HG03432 (cell line): ENCODE measurements at regions not wholly inside any gene's neighbourhood (a gene's known extent, or its start where the extent isn't known, plus 50 kb on each side); places are given as distances from the start of the nearest gene placed in this dataset.

ENCODE experiments used
- ATAC-seq: cut with Tn5 transposase; IDR thresholded peaks from one replicate; pipeline ENCODE4 v1.9.1; 2021; ENCODE audit warnings: mild to moderate bottlenecking, moderate library complexity; ENCODE audit not compliant: unreplicated experiment

DNA sequence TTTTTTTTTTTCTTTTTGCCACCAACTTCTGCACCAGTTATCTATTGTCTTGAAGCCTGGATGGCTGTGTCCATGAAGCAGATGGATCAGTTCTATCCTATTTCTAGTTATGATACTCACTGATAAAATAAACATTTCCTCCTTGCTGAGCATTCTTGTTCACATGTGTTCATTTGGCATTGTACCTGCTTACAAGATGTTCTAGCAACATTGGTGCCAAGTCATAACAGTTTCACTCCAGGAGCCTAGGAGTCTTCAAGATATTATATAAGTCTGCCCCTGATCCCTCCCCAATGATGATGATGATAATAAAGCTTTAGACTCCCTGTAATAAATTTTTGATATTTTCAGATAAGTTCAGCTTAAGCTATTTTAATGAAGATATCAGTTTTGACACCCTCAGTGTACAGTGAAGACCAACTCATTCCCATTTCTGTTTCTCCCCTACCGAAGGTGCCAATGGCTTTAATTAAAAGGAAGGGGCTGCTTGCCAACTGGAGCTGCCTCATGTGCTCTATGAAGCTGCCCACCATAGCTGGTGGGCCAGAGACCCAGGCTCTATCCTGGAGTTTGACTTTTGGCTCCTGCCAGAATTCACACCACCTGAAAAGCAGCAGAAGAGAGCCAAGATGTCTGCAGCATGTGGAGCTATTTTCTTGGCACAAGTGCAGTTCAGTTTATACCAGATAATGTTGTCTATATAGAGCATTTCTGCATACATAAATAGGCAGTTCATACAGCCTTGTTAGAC lies 265.4 kb upstream of the TET2 start:
- no peak for ATAC-seq

DNA sequence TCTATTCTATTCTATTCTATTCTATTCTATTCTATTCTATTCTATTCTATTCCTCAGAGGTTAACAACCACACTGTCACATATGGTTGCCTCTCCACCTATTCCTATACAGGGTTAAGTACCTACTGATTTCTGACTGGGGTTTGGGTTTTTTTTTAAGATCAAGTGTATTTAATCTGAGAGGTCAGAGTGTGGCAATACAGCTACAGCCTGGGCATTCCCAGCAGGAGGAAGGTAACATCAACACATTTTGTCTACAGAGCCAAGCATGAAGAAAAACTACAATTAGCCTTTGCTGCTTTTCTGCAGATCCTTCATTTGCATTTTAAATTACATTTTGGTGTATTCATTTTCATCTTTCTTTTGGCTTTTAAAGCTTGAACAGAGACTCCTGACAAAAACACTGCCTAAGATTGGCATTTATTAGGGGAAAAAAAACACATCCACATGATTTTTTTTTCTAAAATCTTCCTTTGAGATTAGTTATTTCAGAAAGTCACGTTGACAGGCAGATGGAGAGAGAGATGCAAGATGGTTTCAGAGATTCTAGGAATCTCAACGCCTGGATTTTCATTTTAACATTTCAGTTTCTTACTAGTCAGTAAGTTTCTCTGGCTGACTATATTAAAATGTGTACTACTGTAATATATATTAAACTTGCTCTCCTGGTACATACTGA lies 255.9 kb upstream of the TET2 start:
- ATAC-seq = no peak

DNA sequence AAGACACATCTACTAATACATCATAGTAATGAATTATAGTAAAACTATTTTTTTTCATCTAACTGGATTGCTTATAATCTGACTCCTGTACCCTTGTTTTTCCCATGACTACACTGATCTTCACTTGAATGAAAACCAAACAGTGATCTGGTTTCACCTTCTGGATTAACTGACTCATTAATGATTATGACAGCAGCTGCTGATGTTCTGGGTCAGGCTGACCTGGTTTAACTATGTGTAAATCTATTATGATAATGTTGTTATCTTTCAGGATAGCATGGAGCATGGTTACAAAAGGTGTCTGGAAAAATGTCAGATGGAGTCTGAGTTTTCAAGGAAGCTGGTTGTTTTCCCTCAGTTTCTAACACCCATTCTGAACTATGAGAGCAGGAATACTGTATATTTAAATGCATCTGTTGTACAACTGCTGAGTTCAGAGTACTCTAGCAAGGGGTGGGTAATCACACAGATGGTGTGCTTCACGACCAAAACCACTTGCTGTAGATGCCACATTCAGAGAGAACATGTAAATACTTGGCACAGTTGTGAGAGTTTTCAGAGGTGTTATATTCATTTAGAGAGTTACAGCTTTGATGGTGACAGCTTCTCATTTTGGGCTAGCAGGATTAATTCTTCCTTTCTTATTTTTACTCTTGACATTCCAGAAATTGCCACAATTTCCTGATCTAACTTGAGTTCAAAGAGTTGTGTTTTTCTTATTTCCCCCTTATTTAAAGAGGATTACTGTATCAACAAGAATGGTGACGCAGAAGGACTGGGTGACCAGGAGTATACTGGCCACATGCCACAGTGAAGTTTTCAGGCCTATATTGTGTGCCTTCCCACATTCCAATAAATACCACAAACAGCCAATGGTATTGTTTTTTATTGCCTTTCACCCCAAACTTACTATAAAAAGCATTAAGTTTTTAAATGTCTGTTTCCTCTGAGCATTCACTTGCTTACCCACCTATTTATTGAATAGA lies 249.7 kb upstream of the TET2 start:
- peak; percentile 88 for ATAC-seq

DNA sequence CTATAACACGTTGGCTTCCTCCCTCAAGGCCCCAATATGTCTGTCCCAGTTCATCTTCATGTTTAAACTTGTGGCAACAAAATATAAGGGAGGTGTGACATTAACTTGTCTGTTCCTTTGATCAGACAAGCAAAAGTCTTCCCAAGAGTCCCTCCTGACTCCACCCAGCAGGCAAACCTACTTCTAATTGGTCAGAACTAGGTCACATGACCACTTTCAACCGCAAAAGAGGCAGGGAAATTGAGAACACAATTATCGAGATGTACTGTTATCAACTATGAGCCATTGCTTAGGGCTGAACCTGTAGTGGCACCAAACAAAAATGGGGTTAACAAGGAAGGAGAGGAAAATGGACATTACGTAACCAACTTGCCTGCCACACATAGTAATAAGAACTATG lies 246.8 kb upstream of the TET2 start:
- no peak for ATAC-seq

DNA sequence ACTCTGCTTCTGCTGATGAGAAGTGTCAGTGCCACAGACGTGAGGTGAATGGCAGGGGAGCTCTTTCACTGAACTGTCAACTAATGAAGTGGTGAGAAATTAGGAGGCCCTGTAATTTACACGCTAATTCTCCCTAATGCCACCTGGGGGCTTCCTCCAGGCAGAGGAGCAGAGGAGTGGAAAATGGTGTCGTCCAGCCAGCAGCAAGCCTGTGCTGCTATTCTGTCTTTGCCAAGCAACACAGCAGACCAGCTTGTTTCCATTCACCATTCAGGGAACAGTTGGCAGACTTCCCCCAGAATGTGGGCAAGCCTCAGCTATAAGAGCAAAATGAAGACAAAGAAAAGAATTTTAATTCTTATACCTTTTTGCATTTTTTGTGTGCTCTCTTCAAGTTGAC lies 245.2 kb upstream of the TET2 start:
- no peak for ATAC-seq

DNA sequence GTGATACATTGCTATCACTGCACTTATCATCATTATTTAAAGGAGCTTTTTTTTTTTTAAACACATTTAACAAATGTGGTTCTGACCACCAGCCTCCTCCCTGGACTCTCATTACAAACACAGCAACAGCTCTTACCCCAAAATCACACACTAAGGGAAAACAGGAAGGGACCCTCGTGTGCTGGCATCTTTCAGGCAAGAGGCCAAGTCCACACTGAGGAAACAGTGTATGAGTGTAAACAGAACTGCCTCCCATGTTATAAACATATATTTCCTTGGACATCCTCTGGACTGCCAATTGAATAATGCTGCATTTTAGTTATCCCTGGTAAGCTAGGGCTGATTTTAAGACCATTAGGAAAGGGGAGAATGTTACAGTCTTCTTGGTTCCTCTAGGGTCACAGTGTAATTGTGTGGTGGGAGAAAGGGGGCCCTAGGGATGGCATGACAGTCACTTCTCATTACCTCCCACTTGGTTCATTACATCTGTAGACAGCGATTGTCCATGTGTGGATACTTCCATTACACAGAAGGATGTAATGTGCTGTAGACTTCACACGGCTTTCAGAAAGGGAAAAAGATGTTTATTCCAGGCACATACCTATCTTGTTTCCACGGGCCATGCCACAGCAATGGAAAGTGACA lies 244.6 kb upstream of the TET2 start:
- ATAC-seq = no peak

DNA sequence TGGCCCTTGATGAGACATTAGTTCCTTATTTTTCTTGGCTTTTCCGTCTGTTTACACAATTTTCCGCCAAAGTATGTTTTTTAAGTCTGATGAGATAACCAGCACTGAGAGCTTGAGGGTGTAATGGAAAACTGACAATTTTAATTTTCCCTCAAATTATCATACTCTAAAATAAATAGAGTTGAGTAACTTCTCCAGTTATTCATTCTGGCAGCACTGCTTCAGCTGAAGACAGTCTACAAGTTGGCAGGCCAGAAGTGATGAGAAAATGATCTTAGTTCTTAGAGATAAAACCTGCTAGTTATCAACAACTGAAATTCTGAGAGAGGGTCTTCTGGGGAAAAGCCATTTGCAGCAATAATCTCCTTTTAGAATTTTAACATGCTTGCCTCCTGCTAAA lies 241.6 kb upstream of the TET2 start:
- ATAC-seq = no peak

DNA sequence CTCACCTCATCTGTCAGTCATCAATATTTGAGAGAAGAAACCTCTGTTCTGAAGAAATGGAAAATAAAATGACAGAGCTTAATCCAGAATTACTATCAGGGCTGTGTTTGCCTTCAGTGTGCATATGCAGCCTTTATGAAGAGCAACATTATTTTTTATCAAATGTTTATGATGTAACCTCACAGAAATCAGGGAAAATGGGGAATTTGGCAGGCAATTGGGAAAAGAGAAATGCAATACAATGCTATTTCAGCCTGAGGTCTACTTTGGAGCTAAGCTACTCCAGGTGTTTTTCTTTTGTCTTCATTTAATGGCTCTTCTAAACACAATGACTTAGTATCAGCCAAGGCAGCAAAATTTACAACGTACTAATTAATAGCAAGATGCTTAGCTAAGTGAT lies 241.1 kb upstream of the TET2 start:
- no peak for ATAC-seq

DNA sequence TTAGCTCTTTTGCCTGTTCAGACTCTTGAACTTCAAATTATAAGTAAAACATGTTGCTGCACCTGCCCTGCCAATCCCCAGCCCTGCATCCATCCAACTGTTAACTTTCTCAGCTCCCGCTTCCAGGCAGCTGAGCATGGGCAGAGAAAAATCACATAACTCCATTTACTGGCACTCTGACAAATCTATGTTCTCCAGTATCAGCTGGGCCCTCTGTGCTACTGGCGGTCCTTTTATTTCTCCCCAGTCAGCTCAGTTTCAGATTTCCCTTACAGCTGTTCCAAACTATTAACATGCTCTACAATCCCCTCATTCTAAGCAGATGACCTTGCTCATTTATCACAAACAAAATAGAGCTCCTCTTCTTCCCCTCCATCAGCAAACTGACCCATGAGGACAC lies 240.4 kb upstream of the TET2 start:
- ATAC-seq = no peak

DNA sequence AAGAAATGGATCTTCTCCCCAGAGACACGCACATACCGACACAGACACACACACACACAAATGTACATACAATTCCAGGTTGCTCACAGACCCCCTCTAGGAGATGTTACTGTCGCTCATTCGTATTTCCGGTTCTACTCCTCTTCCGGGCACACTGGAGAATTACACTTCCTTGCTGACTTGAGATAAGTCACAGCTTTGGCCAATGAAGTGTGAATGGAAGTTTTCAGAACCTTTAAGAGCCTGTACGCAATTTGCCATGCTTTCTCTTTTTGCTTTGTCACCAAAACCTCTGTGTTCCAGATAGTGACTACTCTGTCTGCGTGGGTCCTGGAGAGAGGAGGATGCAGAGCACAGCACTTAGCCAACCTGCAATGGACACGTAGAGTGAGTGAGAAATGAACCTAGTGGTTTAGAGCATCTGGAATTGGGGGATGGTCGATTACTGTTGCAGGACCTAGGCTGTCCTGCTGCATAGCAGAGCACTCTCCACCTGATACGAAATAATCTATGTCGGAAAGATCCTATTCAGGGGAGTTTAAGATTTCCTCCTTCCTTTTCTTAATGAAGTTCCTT lies 239.5 kb upstream of the TET2 start:
- ATAC-seq = no peak

DNA sequence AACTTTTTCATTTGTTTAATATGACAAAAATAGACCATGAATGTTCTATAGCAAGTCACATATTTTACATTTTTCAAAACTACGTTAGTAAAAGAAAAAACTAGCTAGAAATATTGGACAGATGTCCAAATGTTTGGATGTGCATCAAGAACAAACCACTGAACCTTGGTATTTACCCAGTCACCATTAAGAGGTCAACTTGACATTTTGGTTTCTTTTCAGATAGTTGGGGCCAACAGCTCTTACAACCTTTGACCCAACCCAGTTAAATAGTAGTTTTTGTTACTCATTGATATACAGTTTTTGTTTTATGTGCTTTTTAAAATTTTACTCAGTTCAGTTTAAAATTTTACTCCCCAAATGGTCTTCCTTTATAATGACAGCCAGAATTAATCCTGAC lies 238.7 kb upstream of the TET2 start:
- ATAC-seq = no peak

DNA sequence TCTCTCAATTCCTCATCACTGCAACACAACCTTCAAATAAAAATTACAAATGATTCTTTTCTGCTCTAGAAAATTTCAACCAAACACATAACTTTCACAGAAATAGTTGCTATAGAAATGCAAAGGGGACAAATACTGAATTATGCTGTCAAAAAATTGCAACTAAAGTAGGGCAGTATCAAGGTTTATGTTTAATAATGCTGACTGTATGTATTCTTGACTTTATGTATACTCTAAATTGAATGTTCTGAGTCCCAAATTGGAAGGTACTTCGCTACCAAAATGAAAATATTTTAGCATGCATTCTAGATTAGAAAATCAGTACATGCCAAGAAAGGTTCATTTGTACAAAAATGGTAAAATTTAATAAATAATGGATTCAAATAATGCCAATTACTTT lies 237.3 kb upstream of the TET2 start:
- no peak for ATAC-seq

DNA sequence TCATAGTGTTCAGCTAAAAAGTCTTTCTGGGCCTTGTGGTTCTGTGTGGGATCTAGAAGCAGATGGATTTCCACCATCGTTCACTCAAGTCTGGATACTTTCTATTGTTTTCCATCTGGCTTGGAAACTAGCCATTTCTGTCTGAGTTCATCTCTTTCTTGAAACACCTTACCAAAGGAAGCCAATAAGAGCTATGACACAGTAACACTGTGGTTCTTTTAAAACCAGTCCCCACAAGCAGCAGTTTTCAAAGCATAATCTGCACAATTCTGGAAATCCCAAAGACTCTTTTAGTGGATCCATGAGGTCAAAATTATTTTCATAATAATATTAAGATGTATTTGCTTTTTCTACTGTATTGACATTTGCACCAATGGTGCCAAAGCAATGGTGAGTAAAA lies 234.2 kb upstream of the TET2 start:
- ATAC-seq = no peak

DNA sequence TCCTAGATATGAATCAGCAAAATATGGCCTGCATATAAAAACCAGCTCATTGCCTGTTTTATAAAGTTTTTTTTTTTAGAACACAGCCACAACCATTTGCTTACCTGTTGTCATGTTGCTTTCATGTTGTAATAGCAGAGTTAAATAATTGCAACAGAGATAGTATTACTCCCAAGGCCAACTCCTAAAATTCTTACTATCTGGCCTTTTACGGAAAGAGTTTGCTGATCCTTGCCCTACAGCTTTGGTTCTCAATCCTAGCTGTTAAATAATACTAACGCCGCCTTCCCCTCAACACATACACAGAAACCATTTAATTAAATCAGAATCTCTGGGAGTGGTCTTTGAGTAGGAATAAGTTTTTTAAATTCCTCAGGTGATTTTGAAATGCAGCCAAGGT lies 231.3 kb upstream of the TET2 start:
- ATAC-seq = no peak

DNA sequence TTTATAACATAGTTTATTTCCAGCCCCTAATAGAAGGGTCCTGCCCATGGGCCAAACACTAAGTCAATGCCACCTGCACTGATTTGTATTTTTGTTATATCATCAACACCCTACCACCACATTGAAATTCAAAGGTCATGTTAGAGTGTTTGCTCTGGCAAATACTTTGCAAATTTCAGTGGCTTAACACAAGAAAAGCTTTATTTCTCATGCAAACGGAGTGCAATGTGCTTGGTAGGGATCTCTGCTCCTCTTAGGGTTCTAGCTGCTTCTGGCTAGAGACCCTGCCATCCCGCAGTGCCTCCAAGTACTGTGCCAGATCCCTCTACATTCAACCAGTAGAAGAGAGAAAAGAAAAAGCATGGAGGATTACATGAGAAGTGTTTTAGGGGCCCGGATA lies 230.8 kb upstream of the TET2 start:
- ATAC-seq = no peak

DNA sequence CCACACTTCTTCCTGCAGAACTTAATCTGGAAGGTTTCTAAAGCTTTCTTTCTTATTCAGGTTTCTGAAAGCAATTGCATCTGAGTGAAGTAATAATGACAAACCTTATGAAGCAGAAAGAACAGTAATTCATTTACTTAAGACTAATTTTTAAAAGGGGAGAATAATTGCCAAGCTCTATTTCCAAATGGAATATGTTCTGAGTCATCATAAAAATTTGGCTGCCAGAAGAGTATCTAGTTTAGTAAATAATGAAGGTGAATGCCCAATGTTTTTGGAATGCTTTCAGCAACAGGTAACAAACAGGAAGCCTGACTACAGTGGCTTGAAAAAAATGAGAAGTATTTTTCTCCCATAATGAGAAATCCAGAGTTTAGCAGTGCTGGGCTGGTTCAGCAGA lies 227.3 kb upstream of the TET2 start:
- no peak for ATAC-seq

DNA sequence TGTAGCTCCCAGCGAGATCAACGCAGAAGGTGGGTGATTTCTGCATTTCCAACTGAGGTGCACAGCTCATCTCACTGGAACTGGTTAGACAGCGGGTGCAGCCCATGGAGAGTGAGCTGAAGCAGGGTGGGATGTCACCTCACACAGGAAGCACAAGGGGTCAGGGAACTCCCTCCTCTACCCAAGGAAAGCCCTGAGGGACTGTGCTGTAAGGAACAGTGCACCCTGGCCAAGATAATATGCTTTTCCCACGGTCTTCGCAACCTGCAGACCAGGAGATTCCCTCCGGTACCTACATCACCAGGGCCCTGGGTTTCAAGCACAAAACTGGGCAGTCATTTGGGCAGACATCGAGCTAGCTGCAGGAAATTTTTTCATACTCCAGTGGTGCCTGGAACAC lies 216.4 kb upstream of the TET2 start:
- ATAC-seq = peak; percentile 26

DNA sequence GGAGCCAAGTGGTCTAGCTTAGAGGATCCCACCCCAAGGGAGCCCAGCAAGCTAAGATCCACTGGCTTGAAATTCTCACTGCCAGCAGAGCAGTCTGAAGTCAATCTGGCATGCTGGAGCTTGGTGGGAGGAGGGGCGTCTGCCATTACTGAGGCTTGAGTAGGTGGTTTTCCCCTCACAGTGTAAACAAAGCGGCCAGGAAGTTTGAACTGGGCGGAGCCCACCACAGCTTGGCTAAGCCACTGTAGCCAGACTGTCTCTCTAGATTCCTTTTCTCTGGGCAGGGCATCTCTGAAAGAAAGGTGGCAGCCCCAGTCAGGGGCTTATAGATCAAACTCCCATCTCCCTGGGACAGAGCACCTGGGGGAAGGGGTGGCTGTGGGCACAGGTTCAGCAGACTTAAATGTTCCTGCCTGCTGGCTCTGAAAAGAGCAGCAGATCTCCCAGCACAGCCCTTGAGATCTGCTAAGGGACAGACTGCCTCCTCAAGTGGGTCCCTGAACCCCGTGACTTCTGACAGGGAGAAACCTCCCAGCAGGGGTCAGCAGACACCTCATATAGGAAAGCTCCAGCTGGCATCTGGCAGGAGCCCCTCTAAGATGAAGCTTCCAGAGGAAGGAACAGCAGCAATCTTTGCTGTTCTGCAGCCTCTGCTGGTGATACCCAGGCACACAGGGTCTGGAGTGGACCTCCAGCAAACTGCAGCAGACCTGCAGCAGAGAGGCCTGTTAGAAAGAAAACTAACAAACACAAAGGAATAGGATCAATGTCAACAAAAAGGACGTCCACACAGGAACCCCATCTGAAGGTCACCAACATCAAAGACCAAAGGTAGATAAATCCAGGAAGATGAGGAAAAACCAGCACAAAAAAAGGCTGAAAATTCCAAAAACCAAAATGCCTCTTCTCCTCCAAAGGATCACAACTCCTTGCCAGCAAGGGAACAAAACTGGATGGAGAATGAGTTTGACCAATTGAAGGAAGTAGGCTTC lies 215.6 kb upstream of the TET2 start:
- ATAC-seq = peak; percentile 89

DNA sequence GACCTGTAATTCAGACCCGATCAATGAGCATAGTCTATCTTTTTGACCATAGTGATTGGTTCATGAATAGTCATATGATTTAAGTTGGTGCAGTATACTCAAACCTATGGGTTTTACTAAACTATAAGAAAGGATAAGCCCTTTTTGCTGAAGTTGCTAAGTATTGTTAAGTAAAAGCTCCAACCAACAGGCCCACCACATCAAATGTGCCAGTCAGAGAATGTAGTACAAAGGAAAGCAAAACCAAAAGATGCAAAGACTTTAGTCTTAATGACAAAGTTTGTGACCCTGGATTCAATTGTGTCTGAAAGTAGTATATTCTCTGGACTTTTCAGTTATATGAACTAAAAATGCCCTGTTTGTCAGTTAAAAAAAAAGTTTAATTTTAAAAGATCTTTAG lies 208.1 kb upstream of the TET2 start:
- ATAC-seq = no peak

DNA sequence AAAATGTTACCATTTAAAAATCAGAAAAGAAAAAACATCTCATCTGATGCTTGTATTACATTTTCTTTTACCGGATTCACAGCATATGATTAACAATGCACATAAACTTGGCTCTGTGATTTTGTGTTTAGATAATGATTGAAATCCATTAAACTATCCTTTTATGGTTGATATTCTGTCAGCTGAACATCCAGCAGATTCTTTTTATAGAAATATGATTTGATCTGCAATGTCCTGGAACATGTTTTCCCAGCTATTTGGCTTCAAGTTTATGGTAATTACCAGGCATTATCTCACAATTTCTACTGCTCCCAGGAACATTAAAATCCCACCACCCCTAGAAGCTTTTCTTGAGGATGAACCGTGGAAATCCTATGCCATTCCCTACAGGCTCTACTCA lies 205.7 kb upstream of the TET2 start:
- no peak for ATAC-seq
